ENCODE measurements at regions not wholly inside any gene's neighbourhood (a gene's known extent, or its start where the extent isn't known, plus 50 kb on each side); places are given as distances from the start of the nearest gene placed in this dataset.
"Not testable (repeated sequence)": the region's sequence is repeated elsewhere in the genome, so short reads cannot be mapped to it uniquely, and the experiment has no call there.

DNA sequence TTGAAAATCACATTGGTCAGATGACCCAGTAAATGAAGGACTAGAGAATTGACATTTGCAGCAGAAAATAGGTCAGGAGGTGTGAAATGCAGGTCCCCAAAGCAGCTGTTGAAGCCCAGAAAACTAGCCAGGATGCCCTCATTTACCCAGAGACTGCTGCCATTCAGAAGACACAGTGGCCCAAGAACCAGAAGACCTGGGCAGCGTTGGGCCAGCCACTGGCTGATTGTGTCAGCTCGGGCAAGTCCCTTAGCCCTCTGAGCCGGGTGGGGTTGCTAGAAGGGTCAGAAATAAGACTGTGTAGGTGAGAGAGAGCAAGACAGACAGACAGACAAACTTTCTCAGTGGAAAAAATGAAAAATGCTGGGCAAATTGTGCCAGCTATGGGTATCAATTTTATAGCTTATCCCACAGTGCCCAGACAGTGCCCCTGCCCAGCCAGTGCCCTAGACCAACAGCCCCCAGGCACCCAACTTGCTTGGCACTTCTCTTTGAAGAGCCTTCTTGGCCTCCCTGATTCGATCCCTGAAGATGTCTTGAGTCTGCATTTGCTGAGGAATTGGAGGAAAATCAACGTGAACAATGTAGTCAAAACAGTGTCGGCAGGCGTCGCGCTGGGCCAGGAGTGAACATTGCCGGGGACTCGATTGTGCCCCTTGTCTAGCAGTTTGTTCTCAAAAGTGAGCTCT is 198.3 kb downstream of the MN1 start:
- no peak overlapping the region for H3K9ac ChIP-seq (ENCODE audit: low read depth, low read length)
- no peaks in the 10 kb centered on the region; the same call in 1 of the 2 replicates for H3K9me3 ChIP-seq (ENCODE audit: control insufficient read depth, insufficient read depth, low read length)
- no peaks in the 10 kb centered on the region; the same call in 1 of the 2 replicates for H3K4me1 ChIP-seq (ENCODE audit: insufficient read depth, low read length)
- no peaks in the 10 kb centered on the region for H3K36me3 ChIP-seq (ENCODE audit: insufficient read depth, low read length)

DNA sequence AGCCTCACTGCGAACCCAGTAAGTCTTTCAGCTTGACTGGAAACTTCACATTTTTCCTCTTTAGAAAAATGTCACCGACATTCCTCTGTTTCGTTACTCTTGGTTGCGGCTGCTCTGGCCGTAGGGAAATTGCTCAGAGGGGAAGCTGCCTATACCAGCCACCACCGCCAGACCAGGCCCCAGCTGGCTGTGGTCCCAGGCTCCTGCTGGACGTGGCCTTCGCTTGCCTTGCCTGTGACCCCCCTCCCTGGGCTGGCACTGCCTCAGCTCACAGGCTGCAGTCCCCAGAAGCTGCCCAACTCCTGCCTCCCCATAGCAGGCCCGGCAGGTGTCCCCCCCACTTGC is 197.8 kb downstream of the MN1 start:
- Histone ChIP-seq H3K9ac (ENCODE audit: low read depth, low read length) (no peak overlapping the region), H3K9me3 (ENCODE audit: control insufficient read depth, insufficient read depth, low read length) (no peaks in the 10 kb centered on the region; the same call in 1 of the 2 replicates), H3K36me3 (ENCODE audit: insufficient read depth, low read length) (no peaks in the 10 kb centered on the region), H3K4me1 (ENCODE audit: insufficient read depth, low read length) (no peaks in the 10 kb centered on the region; the same call in 1 of the 2 replicates)

DNA sequence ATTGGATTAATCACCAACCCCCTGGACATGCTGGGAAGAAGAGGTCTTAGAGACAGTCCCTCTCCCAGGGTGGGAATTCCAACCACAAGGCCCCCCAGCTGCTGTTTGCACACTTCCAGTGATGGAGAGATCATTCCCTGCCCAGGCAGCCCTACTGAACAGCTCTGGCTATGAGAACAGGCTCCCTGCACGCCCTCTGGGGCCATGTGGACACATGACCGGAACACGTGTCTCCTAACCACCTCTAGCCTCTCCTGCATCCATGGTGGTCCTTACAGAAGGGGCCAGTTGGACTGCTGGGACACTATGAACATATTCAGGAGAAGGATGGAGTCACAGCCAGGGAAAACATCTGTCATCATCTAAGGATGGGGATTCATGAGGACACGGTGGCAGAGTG is 196.2 kb downstream of the MN1 start:
- Histone ChIP-seq H3K9ac (ENCODE audit: low read depth, low read length) (no peak overlapping the region; the same call in 1 of the 2 replicates), H3K36me3 (ENCODE audit: insufficient read depth, low read length) (no peaks in the 10 kb centered on the region), H3K9me3 (ENCODE audit: control insufficient read depth, insufficient read depth, low read length) (no peaks in the 10 kb centered on the region; the same call in 1 of the 2 replicates), H3K4me1 (ENCODE audit: insufficient read depth, low read length) (peaks cover 4% of the 10 kb centered on the region; the same call in 1 of the 2 replicates)

DNA sequence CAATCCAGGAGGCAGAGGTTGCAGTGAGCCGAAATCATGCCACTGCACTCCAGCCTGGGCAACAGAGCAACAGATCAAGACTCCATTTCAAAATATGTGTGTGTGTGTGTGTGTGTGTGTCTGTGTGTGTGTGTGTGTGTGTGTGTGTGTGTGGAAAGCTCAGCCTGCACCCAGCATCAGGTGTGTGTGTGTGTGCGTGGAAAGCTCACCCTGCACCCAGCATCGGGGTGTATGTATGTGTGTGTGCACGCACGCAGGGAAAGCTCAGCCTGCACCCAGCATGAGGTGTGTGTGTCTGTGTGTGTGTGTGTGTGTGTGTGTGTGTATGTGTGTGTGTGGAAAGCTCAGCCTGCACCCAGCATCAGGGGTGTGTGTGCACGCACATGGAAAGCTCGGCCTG is 193.8 kb downstream of the MN1 start:
- not testable (repeated sequence) for H3K9me3 ChIP-seq (ENCODE audit: control insufficient read depth, insufficient read depth, low read length); H3K36me3 ChIP-seq (ENCODE audit: insufficient read depth, low read length); H3K9ac ChIP-seq (ENCODE audit: low read depth, low read length)
- H3K4me1 ChIP-seq (ENCODE audit: insufficient read depth, low read length) = peaks cover 11% of the 10 kb centered on the region; the same call in 1 of the 2 replicates

DNA sequence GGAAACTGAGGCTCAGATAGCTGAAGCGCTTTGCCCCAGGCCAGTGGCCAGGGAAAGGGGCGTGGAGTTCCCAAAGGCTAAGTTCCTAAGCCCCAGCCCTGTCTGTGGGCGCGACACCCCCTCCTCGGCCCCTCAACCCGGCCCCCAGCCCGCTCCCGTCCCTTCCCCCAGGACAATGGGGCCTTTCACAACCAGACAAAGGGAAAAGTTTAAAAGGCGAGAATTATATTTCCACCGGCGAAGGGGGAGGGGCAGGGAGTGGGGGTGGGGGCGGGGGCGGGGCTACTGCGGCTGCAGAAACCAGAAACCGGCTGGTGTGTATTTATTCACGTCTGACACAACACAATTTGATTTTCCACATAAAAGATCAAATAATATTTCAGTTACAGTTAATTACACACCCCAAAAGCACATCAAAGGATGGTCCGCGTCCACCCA is 192.1 kb downstream of the MN1 start:
- Histone ChIP-seq H3K9ac (ENCODE audit: low read depth, low read length) (no peak overlapping the region), H3K9me3 (ENCODE audit: control insufficient read depth, insufficient read depth, low read length) (no peaks in the 10 kb centered on the region; the same call in 1 of the 2 replicates), H3K36me3 (ENCODE audit: insufficient read depth, low read length) (no peaks in the 10 kb centered on the region), H3K4me1 (ENCODE audit: insufficient read depth, low read length) (peaks cover 11% of the 10 kb centered on the region; the same call in 1 of the 2 replicates)

DNA sequence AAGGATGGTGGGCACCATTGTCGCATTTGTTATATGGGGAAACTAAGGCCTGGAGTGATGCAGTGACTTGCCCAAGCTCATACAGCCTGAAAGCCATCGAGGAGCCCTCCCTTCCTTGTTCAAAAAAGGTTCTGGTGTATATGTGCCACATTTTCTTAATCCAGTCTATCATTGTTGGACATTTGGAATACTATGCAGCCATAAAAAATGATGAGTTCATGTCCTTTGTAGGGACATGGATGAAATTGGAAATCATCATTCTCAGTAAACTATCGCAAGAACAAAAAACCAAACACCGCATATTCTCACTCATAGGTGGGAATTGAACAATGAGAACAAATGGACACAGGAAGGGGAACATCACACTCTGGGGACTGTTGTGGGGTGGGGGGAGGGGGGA is 191.4 kb downstream of the MN1 start:
- H3K9ac ChIP-seq (ENCODE audit: low read depth, low read length); H3K36me3 ChIP-seq (ENCODE audit: insufficient read depth, low read length); H3K9me3 ChIP-seq (ENCODE audit: control insufficient read depth, insufficient read depth, low read length): not testable (repeated sequence)
- H3K4me1 ChIP-seq (ENCODE audit: insufficient read depth, low read length) = peaks cover 11% of the 10 kb centered on the region; the same call in 1 of the 2 replicates

DNA sequence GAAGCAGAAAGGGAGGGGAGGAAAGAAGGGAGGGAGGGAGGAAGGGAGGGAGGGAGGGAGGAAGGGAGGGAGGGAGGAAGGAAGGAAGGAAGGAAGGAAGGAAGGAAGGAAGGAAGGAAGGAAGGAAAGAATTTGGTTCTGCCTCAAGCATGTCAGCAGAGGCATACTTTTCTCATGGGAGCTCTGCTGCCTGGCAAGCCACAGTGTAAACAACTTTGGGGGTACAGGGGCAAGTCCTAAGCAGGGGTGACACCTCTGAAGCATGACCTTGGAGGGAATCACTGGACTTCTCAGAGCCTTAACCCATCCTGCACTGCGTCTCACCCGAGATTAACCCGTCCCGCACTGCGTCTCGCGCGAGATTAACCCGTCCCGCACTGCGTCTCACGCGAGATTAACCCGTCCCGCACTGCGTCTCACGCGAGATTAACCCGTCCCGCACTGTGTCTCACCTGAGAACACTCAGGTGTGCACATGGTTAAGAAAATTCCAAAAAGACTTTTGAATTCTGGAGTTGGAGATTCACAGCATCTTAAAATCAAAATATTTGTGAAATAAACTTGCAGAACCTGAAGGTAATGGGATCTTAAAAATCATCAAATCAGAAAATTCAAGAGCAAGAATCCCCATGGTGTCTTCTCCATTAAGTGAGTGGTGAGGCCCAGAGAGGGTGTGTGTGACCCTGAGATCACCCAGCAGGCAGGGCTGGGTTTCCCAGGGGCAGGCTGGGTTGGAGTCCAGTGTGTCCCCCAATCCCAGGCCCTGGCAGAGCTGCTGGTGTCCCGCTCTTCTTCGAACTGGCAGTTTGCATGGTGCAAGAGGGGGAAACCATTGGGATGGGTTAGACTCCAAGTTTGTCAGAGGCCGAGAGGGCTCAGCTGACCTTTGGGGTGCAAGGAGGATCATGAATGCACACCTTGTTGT is 190.4 kb downstream of the MN1 start:
- H3K9me3 ChIP-seq (ENCODE audit: control insufficient read depth, insufficient read depth, low read length) = no peaks in the 10 kb centered on the region
- peaks cover 11% of the 10 kb centered on the region; the same call in 1 of the 2 replicates for H3K4me1 ChIP-seq (ENCODE audit: insufficient read depth, low read length)
- no peaks in the 10 kb centered on the region for H3K36me3 ChIP-seq (ENCODE audit: insufficient read depth, low read length)
- H3K9ac ChIP-seq (ENCODE audit: low read depth, low read length) = no peak overlapping the region

DNA sequence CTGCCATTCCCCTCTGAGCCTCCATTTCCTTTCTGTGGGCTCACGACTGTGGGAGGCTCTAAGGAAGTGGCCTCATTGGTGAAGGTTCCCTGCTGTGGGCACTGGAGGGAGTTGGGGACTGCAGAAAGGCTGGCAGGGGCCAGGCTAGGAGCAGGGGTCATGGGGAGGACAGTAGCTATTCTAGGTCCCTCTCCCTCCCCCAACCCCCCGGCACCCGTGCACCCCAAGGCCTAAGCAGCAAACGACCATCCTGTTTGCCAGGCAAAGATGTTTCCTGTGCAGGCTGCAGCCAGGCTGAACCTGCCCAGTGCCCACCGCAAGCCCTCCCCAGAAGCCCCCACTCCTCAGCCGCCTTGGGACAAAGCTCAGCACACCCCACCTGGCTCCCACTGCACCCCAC is 189.4 kb downstream of the MN1 start:
- Histone ChIP-seq H3K4me1 (ENCODE audit: insufficient read depth, low read length) (peaks cover 18% of the 10 kb centered on the region), H3K36me3 (ENCODE audit: insufficient read depth, low read length) (no peaks in the 10 kb centered on the region), H3K9me3 (ENCODE audit: control insufficient read depth, insufficient read depth, low read length) (no peaks in the 10 kb centered on the region), H3K9ac (ENCODE audit: low read depth, low read length) (no peak overlapping the region)

DNA sequence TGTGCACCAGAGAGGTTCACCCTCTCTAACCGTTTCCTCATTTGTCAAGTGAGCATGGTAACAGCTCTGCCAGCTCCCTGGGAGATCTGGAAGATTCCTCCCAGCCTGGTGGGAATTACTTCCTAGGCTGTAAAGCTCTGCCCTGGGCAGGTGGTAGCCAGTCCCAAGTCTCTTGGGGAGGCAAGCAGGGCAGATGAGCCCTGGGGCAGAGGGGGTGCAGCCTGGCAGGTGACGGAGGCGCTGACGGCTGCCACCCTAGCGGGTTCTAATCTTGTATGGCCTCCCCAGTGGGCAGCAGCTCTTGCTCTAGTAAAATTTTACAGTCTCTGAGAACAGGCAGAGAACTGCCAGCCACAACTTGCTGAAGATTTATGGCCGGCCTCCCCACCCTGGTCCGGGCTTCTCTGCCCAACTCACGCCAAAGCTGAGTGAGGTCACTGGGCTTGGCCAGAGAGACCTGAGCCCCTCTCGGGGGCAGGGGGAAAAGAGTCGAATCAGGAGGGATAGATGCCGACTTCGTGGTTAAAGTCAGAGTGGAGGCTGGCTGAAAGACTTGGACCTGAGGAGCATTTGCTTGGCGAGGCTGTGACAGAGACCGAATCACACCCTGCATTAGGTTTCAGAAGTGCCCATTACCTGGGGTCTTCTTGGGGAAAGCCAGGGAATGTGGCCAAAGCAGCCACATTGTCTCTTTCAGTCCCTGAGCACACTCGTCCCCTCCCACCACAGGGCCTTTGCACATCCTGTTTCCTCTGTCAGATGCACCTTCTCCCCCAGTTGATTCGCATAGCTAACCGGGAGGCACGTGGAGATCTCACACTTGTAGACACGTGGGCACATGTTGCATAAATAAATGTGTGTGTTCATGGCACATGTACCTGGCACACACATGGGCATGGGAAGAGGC is 188.2 kb downstream of the MN1 start:
- no peaks in the 10 kb centered on the region for H3K9me3 ChIP-seq (ENCODE audit: control insufficient read depth, insufficient read depth, low read length)

DNA sequence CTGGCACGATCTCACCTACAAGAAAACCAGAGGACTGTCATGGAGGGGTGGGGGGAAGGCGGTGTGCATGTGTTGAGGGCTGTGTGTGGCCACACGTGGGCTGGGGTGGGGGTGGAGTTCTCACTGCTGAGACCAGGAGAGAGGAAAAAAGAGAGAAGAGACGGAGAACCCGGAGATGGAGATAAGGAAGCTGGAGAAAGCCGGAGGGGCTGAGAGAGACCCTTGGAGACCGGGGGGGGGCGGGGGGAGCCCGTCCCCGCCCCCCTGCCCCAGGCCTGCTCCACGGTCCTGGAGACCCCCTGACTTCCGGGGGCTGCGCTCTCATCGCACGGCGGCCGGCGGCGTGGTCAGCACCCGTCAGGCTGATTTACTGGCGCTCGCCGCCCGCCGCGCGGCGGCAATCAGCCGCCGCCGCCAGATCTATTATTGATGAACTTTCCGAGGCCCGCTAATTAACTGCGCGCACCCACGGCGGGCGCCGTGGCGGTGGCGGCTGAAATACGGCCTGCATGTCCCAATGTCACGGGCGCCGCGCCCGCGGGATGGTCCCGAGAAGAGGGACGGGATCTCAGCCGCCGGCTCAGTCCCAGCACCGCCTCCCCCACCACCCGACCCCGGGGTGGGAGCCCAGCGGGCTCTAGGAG is 187.4 kb downstream of the MN1 start:
- H3K9me3 ChIP-seq (ENCODE audit: control insufficient read depth, insufficient read depth, low read length) = no peaks in the 10 kb centered on the region
- peaks cover 21% of the 10 kb centered on the region for H3K4me1 ChIP-seq (ENCODE audit: insufficient read depth, low read length)
- peak overlapping the region; percentile 29; the same call in 1 of the 2 replicates for H3K9ac ChIP-seq (ENCODE audit: low read depth, low read length)
- no peaks in the 10 kb centered on the region for H3K36me3 ChIP-seq (ENCODE audit: insufficient read depth, low read length)

More for the DNA sequence above, 188.2 kb downstream of the MN1 start:
- Histone ChIP-seq H3K36me3 (ENCODE audit: insufficient read depth, low read length) (no peaks in the 10 kb centered on the region), H3K4me1 (ENCODE audit: insufficient read depth, low read length) (peaks cover 24% of the 10 kb centered on the region), H3K9ac (ENCODE audit: low read depth, low read length) (peak overlapping the region; percentile 29; the same call in 1 of the 2 replicates)

DNA sequence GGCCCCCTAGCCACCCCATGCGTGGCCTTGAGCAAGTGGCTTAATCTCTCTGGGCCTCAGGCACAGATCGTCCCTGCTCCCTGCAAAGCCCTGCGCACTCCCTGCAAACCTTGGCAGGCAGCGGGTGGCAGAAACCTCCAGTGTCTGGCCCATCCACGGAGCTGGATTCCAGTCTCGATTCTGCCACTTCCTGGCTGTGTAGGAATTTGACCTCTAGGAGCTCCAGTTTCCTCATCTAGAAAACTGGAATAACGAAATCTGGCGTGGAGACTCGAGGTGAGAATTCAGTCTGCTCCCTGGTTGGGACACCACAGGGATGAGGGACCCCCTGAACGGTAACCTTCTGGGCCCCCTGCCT is 186.9 kb downstream of the MN1 start:
- no peaks in the 10 kb centered on the region for H3K9me3 ChIP-seq (ENCODE audit: control insufficient read depth, insufficient read depth, low read length)
- peaks cover 19% of the 10 kb centered on the region for H3K4me1 ChIP-seq (ENCODE audit: insufficient read depth, low read length)
- H3K9ac ChIP-seq (ENCODE audit: low read depth, low read length) = no peak overlapping the region; the same call in 1 of the 2 replicates
- no peaks in the 10 kb centered on the region for H3K36me3 ChIP-seq (ENCODE audit: insufficient read depth, low read length)

DNA sequence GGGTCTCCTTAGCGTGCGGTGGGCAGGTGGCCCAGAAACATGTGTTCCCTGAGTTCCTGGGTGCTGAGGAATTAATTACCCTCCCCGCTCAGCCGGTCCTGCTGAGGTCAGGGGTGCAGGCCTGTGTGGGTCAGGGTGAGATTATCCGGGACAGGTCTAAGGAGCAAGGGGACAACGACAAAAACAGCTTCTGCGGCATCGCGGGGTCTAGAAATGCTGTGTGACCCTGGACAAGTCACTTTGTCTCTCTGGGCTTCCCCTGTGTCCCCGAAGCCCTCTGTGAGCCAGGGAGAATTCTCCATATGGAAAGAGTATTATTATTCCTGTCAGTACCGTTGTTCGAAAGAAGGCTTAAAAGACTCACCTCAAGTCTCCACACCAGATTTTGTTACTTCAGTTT is 186.1 kb downstream of the MN1 start:
- Histone ChIP-seq H3K4me1 (ENCODE audit: insufficient read depth, low read length) (peaks cover 19% of the 10 kb centered on the region), H3K36me3 (ENCODE audit: insufficient read depth, low read length) (no peaks in the 10 kb centered on the region), H3K9me3 (ENCODE audit: control insufficient read depth, insufficient read depth, low read length) (no peaks in the 10 kb centered on the region), H3K9ac (ENCODE audit: low read depth, low read length) (no peak overlapping the region)

DNA sequence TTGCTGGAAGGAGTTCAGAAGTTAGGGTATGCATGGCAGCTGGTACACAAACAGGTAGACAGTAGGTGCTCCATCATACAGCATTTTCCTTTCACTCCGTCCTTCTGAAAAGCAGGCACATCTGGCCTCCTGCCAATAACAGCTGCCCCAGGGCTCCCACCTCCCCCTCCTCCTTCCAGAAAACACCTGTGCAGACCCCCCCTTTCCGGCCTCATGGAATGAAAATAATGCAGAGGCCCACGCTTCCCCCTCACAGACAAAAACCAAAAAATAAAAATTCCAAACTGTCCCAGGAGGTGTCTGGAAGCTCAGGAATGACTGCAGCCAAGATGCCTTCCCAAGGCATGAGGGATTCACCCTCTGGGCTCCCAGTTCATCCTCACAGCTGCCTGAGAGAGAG is 185.5 kb downstream of the MN1 start:
- Histone ChIP-seq H3K9ac (ENCODE audit: low read depth, low read length) (no peak overlapping the region), H3K36me3 (ENCODE audit: insufficient read depth, low read length) (no peaks in the 10 kb centered on the region), H3K9me3 (ENCODE audit: control insufficient read depth, insufficient read depth, low read length) (no peaks in the 10 kb centered on the region), H3K4me1 (ENCODE audit: insufficient read depth, low read length) (peaks cover 19% of the 10 kb centered on the region)
